GM12864 (cell line): ENCODE measurements at regions not wholly inside any gene's neighbourhood (a gene's known extent, or its start where the extent isn't known, plus 50 kb on each side); places are given as distances from the start of the nearest gene placed in this dataset.

Experiments used
- DNase-seq: peaks from one replicate; pipeline ENCODE4 v3.0.0-alpha.2; 2011; ENCODE audit warnings: low read depth
- H3K4me3 ChIP-seq: 2 replicates; pipeline ENCODE4 v1.5.1; 2011; ENCODE audit warnings: mild to moderate bottlenecking, low read depth, low read length, control low read depth
- CTCF ChIP-seq: IDR thresholded peaks from 2 replicates; pipeline ENCODE4 v1.5.1; 2011; ENCODE audit warnings: low read depth, mild to moderate bottlenecking, moderate library complexity, low read length, control low read depth, inconsistent platforms; ENCODE audit errors: missing control alignments

GRCh38 chr6:50102676-50103075, 52.9 kb upstream of the DEFB112 start:
- no peak overlapping the region for H3K4me3 ChIP-seq
- no peak for TF ChIP-seq CTCF
- DNase-seq = no peak

GRCh38 chr6:50110587-50110986, 60.9 kb upstream of the DEFB112 start:
- no peak for DNase-seq
- H3K4me3 ChIP-seq = no peak overlapping the region
- TF ChIP-seq CTCF = no peak

DNA sequence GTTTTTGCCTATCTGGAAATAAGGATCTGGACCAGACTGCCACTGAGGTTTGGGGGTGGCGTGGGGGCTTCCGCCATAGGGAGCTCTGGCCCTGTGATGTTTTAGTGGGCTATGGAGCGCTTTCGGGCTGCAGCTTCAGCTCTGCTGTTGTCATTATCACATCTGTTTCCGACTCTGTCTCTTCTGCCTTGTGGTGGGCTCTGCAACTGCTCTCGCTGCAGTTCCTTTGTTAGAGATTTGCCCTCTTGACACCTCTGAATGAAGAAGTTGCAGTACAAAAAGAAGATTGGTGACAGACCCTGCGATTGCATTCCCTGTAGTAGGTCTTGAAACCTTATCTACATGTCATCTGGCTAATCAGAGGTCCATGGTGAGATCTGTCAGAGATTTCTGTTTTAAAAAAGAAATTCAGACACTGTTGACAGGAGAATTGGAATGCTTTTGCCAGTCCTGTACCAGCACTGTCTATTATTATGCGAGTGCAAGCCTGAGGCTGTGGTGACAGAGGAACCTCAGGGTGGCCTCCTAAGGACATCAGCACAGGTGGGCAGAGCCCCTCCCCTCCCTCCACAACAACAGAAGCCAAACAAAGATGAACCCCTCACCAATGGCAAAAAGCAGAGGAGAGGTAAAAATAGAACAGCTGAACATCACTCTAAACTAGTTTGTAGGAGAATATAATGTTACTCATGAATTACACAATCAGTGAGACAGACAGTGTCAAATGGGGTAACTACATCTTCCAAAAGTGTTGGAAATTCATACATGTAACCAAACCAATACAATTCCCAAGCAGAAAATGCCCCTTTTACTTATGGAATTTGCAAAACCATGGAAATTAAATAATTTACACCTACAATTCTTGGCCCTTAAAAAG, 63.5 kb upstream of the DEFB112 start:
- TF ChIP-seq CTCF = no peak
- no peak for DNase-seq
- H3K4me3 ChIP-seq = no peak overlapping the region

- DNase-seq = no peak
- no peak overlapping the region for H3K4me3 ChIP-seq
- TF ChIP-seq CTCF = no peak
Measured at GRCh38 chr6:50116390-50116789, 66.7 kb upstream of the DEFB112 start.

DNA sequence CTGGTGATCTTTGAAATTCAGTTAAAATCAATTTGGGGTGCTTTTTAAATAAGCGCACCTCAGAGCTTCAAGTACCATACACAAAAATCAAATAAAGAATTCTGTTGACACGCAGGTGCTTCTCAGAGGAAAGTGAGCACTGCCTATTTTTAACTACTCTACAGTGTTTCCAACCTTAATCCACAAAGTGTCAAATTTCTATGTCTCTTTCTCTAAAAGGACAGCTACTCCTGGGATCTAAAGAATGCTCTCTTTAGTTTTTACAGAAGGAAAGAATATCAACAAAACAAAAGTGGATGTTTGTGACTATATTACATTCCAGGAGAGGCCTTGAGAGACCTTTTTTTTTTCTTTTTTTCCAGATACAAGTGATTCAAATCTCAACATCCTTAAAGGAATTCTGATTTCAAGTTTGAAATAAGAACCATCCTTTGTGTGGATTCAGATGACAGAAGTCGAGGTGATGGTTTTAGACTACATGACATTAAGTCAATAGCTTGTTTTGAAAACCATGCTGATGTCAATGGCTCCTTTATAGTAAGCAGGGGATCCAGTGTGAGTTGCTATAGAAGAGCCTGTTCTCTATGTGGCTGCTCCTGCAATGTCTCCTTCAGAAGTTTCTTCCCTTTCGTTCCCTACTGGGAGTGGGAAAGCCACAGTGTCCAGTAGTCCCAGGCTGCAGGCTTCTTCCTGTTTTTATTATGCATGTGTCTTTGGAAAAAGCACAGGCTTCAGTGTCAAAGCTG, 67.2 kb upstream of the DEFB112 start:
- TF ChIP-seq CTCF = no peak
- DNase-seq = no peak
- H3K4me3 ChIP-seq = no peak overlapping the region

DNA sequence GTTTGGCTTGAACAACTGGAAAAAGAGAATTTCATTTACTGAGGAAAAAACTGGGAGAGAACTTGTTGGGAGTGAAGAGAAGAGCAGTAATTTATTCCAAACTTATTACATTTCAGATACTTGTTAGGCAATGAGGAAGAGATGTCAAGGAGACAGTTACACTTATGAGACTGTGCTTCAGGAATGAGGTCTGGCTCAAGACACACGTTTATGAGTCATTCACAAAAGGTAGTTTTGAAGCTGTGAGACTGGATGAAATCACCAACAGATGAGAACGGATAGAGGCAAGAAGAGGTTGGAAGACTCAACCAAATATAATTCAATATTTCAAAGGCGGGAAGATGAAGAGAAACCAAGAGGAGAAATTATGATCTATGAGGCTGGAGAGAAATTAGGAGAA, 70.6 kb upstream of the DEFB112 start:
- H3K4me3 ChIP-seq = no peak overlapping the region
- no peak for TF ChIP-seq CTCF
- no peak for DNase-seq
